ENCODE measurements at regions not wholly inside any gene's neighbourhood (a gene's known extent, or its start where the extent isn't known, plus 50 kb on each side); places are given as distances from the start of the nearest gene placed in this dataset.

DNA sequence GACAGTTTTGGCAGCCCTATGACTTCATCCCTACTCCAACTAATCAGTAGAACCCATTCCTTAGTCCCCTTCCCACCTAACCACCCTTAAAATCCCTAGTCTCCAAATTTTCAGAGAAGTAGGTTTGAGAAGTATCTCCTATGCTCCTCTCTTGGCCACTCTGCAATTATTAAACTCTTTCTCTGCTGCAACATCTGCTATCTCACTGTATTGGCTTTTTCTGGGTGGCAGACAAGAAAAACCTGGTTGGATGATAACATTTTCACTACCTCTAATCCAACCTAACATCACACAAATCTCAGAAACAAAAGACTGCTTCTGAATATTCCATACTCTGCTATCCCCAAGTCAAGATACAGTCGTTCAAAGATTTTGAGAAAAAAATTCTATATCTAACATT, 542.4 kb upstream of the SOX9 start:
- TF ChIP-seq CTCF (IDR thresholded peaks at IDR 0.05) (no peak), POLR2A (IDR thresholded peaks at IDR 0.05) (no peak)
